ENCODE measurements at regions not wholly inside any gene's neighbourhood (a gene's known extent, or its start where the extent isn't known, plus 50 kb on each side); places are given as distances from the start of the nearest gene placed in this dataset.
A peak's percentile ranks its signal among the peaks of the same experiment; 100 is the strongest.

DNA sequence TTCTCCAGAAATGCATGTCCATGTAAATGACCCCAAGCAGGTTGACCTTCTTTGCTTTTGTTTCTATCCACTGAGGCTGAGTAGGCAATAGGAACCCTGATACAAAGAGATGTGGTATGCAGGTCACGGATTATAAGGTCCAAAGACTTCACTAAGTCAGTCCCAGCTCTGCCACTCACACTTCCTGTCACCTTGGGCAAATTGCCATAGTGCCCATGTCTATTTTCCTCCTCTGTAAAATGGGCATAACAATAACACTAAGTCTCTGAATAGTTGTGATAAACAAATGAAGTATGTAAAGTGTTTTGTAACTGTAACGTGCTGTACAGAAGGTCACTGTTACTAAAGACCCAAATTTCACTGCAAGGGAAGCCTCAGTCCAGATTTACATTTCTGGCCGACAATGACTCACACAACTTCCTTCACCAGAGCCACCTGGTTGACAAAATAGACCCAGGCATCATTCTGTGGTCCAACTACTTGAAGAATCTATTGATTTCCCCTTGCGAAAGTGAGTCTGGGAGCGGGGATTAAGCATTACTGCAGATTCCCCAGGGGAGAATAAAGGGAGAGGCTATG is 175.4 kb upstream of the LPP start:
- TF ChIP-seq, protein P1, sequence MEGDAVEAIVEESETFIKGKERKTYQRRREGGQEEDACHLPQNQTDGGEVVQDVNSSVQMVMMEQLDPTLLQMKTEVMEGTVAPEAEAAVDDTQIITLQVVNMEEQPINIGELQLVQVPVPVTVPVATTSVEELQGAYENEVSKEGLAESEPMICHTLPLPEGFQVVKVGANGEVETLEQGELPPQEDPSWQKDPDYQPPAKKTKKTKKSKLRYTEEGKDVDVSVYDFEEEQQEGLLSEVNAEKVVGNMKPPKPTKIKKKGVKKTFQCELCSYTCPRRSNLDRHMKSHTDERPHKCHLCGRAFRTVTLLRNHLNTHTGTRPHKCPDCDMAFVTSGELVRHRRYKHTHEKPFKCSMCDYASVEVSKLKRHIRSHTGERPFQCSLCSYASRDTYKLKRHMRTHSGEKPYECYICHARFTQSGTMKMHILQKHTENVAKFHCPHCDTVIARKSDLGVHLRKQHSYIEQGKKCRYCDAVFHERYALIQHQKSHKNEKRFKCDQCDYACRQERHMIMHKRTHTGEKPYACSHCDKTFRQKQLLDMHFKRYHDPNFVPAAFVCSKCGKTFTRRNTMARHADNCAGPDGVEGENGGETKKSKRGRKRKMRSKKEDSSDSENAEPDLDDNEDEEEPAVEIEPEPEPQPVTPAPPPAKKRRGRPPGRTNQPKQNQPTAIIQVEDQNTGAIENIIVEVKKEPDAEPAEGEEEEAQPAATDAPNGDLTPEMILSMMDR (IDR thresholded peaks at IDR 0.05; ENCODE audit: insufficient read depth, low read length, severe bottlenecking), result no peak
- Histone ChIP-seq H3K27me3 (ENCODE audit: control insufficient read depth, insufficient read depth, low read length) (no peaks in the 10 kb centered on the region), H3K36me3 (ENCODE audit: control insufficient read depth, insufficient read depth, low read length) (no peaks in the 10 kb centered on the region), H3K4me3 (ENCODE audit: low read depth, low read length) (no peak overlapping the region)
- no peak for DNase-seq (ENCODE audit: low read depth)
- peak; percentile 13 for FAIRE-seq

DNA sequence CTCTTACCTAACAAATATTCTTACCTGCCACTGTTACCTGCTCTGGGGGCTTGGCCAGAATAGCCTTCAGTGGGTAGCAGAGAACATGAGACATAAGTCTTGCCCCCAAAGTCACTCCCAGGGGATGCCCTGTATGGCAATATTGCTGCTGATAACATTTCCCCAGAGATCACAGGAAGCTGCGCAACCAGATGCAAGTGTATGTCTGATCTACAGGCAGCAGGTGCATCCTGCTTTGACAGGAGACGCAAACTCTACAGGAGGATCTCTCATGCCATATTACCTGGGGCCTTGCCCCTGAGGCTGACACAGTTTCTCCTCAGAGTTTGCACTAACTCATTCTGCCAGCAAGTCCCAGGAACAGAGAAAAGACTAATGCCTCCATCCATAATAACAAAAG is 174.4 kb upstream of the LPP start:
- no peak for DNase-seq (ENCODE audit: low read depth)
- no peaks in the 10 kb centered on the region for H3K36me3 ChIP-seq (ENCODE audit: control insufficient read depth, insufficient read depth, low read length)
- no peak for FAIRE-seq
- H3K27me3 ChIP-seq (ENCODE audit: control insufficient read depth, insufficient read depth, low read length), result no peaks in the 10 kb centered on the region
- TF ChIP-seq, protein P1 (IDR thresholded peaks at IDR 0.05; ENCODE audit: insufficient read depth, low read length, severe bottlenecking), result no peak
- H3K4me3 ChIP-seq (ENCODE audit: low read depth, low read length), result no peak overlapping the region

DNA sequence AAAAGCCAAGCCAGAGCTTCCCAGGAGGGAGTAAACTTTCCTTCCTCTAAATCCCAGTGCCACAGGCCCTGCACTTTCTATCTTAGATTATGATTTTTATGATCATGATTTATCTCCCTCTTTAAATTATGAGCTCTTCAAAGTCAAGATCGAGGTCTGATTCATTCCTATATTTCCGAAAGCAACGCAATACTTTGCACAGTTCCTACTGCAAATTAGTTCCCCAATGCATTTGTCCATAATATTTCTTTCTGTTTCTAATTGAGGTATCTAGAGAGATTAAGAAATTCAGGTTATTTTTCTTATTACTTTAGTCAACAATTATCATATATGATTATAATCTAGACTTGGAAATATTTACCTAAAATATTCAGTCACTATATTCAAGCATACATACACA is 173.1 kb upstream of the LPP start:
- Histone ChIP-seq H3K4me3 (ENCODE audit: low read depth, low read length) (no peak overlapping the region), H3K27me3 (ENCODE audit: control insufficient read depth, insufficient read depth, low read length) (no peaks in the 10 kb centered on the region), H3K36me3 (ENCODE audit: control insufficient read depth, insufficient read depth, low read length) (no peaks in the 10 kb centered on the region)
- TF ChIP-seq, protein P1 (IDR thresholded peaks at IDR 0.05; ENCODE audit: insufficient read depth, low read length, severe bottlenecking), result no peak
- FAIRE-seq (no peak), DNase-seq (ENCODE audit: low read depth) (no peak)

DNA sequence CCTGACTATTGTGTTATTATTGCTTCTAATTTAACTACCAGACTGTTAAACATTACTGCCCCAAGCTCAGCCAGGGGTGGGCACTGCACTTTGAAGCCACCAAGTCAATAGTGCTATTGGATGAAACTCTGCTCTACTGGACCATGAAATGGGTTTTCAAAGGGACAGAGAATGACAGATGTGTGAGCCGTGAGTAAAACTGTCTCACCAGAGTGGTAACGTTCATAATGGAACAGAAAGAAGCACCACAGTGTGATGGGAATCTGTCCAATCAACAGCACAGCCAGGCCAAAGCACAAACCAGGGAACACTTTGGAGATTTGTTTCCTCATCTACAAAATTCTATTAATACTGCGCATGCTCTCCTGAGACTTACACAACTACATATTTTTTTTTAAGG is 171.8 kb upstream of the LPP start:
- TF ChIP-seq, protein P1 (IDR thresholded peaks at IDR 0.05; ENCODE audit: insufficient read depth, low read length, severe bottlenecking), result no peak
- Histone ChIP-seq H3K36me3 (ENCODE audit: control insufficient read depth, insufficient read depth, low read length) (no peaks in the 10 kb centered on the region), H3K27me3 (ENCODE audit: control insufficient read depth, insufficient read depth, low read length) (no peaks in the 10 kb centered on the region), H3K4me3 (ENCODE audit: low read depth, low read length) (no peak overlapping the region)
- FAIRE-seq, result no peak
- DNase-seq (ENCODE audit: low read depth), result no peak

DNA sequence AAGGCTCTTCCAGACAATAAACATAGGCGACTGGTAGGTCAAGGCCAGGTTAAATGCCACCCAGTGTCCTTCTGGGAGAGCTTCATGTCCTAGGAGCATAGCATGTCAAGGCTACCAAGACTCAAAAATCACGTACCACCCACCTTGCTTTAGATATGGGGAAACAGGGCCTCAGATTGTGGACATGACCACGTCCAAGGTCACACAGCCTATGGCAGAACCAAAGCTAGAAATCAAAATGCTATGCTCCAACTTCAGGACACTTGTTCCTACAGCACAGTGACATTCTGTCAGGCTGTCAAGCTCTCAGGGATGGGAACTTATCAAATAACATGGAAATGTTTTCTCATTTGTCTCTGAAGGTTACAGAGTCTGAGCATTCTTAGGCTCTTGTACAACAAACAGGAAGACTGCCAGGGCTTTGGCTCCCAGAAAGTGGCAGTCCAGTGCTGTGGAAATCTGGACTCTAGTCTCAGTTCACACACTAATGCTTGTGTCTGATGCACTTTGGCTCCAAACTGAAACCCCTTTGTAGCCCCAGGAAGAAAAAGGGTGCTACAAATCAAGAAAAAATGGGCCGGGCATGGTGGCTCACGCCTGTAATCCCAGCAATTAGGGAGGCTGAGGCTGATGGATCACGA is 170.4 kb upstream of the LPP start:
- Histone ChIP-seq H3K36me3 (ENCODE audit: control insufficient read depth, insufficient read depth, low read length) (no peaks in the 10 kb centered on the region), H3K4me3 (ENCODE audit: low read depth, low read length) (no peak overlapping the region), H3K27me3 (ENCODE audit: control insufficient read depth, insufficient read depth, low read length) (no peaks in the 10 kb centered on the region)
- TF ChIP-seq, protein P1 (IDR thresholded peaks at IDR 0.05; ENCODE audit: insufficient read depth, low read length, severe bottlenecking), result no peak
- no peak for FAIRE-seq
- DNase-seq (ENCODE audit: low read depth), result no peak

DNA sequence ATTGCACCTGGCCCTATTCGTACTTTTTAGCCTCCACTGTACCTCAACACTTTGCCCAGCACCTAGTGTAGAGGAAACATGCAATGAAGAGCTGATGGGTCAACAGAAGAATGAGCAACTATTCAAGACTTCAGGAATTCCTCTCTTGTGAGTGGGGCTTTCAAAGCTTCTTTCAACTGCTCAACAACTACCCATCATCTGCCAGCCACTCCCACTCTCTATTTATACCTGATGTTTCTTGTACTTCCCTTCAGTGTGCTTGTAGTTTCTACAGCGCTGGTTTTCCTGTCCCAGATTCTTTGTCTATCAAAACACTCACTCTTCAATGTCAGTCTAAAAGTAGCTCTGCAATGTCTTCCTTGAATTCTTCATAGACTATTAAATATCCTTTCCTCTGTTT is 168.3 kb upstream of the LPP start:
- TF ChIP-seq, protein P1 (IDR thresholded peaks at IDR 0.05; ENCODE audit: insufficient read depth, low read length, severe bottlenecking), result no peak
- Histone ChIP-seq H3K27me3 (ENCODE audit: control insufficient read depth, insufficient read depth, low read length) (no peaks in the 10 kb centered on the region), H3K4me3 (ENCODE audit: low read depth, low read length) (no peak overlapping the region), H3K36me3 (ENCODE audit: control insufficient read depth, insufficient read depth, low read length) (no peaks in the 10 kb centered on the region)
- FAIRE-seq, result no peak
- DNase-seq (ENCODE audit: low read depth), result no peak
